Mucosa of rectum (tissue), 2 donors: ENCODE measurements at regions not wholly inside any gene's neighbourhood (a gene's known extent, or its start where the extent isn't known, plus 50 kb on each side); places are given as distances from the start of the nearest gene placed in this dataset.

Experiments used
- H3K27ac ChIP-seq, 2 donors: one replicate each; pipeline ENCODE4 v1.7.0; 2013; ENCODE audit warnings: inconsistent platforms in 2 of 2, low read depth in 2 of 2, low read length in 2 of 2
- H3K27me3 ChIP-seq, 2 donors: one replicate each; pipeline ENCODE4 v1.7.0; 2013; ENCODE audit warnings: low read length in 2 of 2; ENCODE audit not compliant: control insufficient read depth in 2 of 2, insufficient read depth in 2 of 2
- H3K36me3 ChIP-seq, 2 donors: one replicate each; pipeline ENCODE4 v1.7.0; 2013; ENCODE audit warnings: low read length in 2 of 2; ENCODE audit not compliant: control insufficient read depth in 2 of 2, insufficient read depth in 2 of 2
- H3K4me1 ChIP-seq, 2 donors: one replicate each; pipeline ENCODE4 v1.7.0; 2013; ENCODE audit warnings: low read length in 2 of 2, mild to moderate bottlenecking in 1 of 2; ENCODE audit not compliant: control insufficient read depth in 2 of 2, insufficient read depth in 2 of 2
- H3K4me3 ChIP-seq, 2 donors: one replicate each; pipeline ENCODE4 v1.7.0; 2013; ENCODE audit warnings: low read length in 2 of 2
- H3K9ac ChIP-seq, 2 donors: one replicate each; pipeline ENCODE4 v1.7.0; 2013; ENCODE audit warnings: low read length in 2 of 2, low read depth in 1 of 2, mild to moderate bottlenecking in 1 of 2
- H3K9me3 ChIP-seq, 2 donors: one replicate each; pipeline ENCODE4 v1.7.0; 2013; ENCODE audit warnings: low read length in 2 of 2; ENCODE audit not compliant: control insufficient read depth in 2 of 2
- donor health status: healthy.
- donor health status: Normal muscosa, but diverticular disease.

- Histone ChIP-seq H3K27me3 (no peaks in the 10 kb centered on the region), H3K9me3 (no peaks in the 10 kb centered on the region), H3K27ac (no peak overlapping the region), H3K4me1 (peaks cover 8 to 13% of the 10 kb centered on the region in 2 donors), H3K9ac (no peak overlapping the region), H3K4me3 (no peak overlapping the region), H3K36me3 (no peaks in the 10 kb centered on the region)
These were observed 70.4 kb downstream of the CPN2 start for GRCh38 chr3:194280777-194281176.

DNA sequence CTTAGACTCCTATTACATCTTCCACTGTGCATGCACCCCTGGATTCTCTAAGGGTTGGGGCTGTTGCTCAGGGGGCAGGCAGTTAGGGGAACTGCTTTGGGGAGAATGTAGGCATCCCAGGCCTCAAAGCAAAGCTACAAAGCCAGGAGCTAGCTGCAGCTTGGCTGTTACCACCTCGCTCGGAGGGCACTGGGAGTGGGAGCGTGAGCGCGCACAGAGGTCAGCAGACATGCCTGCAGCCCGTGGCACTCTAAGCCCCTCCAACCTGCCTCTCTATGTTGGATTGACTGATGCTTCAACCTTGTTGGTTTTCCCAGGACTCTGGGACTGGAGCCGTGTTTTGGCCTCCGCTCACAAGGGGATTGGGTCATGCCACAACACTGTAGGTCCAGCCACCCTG is 69.8 kb downstream of the CPN2 start:
- no peaks in the 10 kb centered on the region for H3K36me3 ChIP-seq
- peaks cover 8 to 13% of the 10 kb centered on the region in 2 donors for H3K4me1 ChIP-seq
- H3K9me3 ChIP-seq: no peaks in the 10 kb centered on the region
- H3K27me3 ChIP-seq: no peaks in the 10 kb centered on the region
- no peak overlapping the region for H3K4me3 ChIP-seq
- H3K27ac ChIP-seq: no peak overlapping the region
- no peak overlapping the region for H3K9ac ChIP-seq

- H3K4me1 ChIP-seq: peaks cover 8 to 13% of the 10 kb centered on the region in 2 donors
- H3K27me3 ChIP-seq: peaks cover 0 to 2% of the 10 kb centered on the region in 2 donors
- no peaks in the 10 kb centered on the region for H3K9me3 ChIP-seq
- no peak overlapping the region for H3K9ac ChIP-seq
- H3K36me3 ChIP-seq: no peaks in the 10 kb centered on the region
- H3K4me3 ChIP-seq: no peak overlapping the region
- no peak overlapping the region for H3K27ac ChIP-seq
These were observed 69.4 kb downstream of the CPN2 start for GRCh38 chr3:194281766-194282165.

DNA sequence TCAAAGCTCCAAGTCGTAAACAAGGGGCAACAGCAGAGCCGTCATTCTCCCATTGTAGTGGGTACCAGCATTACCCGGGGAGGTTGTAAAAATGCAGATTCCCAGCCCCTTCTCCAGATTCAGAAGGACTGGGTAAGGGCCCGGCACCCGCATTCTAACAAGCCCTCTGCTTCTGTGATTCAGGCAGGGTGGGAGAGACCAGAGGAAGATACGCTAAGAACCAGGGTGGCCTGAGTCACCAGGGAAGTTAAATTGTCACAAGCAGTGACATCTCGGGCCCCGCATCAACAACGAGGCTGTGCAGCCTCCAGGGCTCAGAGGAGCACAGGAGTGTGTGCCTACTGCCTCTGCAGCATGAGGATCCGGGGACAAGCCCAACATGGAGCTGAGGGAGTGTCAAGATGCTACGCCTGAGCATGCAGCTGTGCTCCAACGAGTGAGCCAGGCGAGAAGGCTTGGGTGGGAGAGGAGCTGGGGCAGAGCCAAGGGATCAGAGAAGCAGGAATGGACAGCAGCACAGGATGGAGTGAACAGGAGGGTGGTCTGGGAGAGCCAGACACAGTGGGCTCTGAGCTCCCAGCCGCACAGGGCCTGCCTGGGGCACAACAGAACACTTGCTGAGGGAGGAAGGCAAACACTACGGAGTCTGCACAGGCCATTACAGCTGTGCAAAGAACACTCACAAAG is 68.5 kb downstream of the CPN2 start:
- Histone ChIP-seq H3K4me3 (no peak overlapping the region), H3K27ac (no peak overlapping the region), H3K36me3 (no peaks in the 10 kb centered on the region), H3K9ac (no peak overlapping the region), H3K27me3 (peaks cover 0 to 3% of the 10 kb centered on the region in 2 donors), H3K9me3 (no peaks in the 10 kb centered on the region), H3K4me1 (peaks cover 4 to 10% of the 10 kb centered on the region in 2 donors)

- Histone ChIP-seq H3K36me3 (no peaks in the 10 kb centered on the region), H3K4me1 (peaks cover under 1 to 6% of the 10 kb centered on the region in 2 donors), H3K4me3 (no peak overlapping the region), H3K27me3 (peaks cover 0 to 3% of the 10 kb centered on the region in 2 donors), H3K27ac (peak overlapping the region in 1 of 2 donors; percentile 19), H3K9ac (no peak overlapping the region), H3K9me3 (no peaks in the 10 kb centered on the region)
These were observed 67.7 kb downstream of the CPN2 start for GRCh38 chr3:194283221-194284006.

DNA sequence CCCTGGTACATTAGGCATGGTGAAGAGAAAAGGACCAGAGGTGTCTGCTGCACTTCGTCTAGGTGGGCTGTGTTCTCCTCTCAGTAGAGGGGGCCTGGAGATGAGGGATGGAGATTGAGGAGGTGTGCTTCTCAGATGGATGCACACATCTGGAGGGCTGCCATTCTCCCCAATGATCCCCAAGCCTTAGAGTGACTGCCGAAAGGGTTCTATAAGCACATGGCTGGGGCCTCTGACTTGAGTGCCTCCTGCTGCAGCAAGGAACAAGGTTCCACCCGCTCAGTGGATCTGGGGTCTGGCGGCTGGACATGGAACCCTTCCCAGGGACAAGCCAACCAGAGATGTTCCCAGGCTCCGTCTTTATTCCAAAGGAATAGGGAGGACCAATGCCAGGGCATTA is 66.8 kb downstream of the CPN2 start:
- H3K27me3 ChIP-seq: peaks cover 0 to 3% of the 10 kb centered on the region in 2 donors
- no peaks in the 10 kb centered on the region for H3K36me3 ChIP-seq
- no peak overlapping the region for H3K27ac ChIP-seq
- peaks cover 0 to 4% of the 10 kb centered on the region in 2 donors for H3K4me1 ChIP-seq
- no peaks in the 10 kb centered on the region for H3K9me3 ChIP-seq
- no peak overlapping the region for H3K4me3 ChIP-seq
- no peak overlapping the region for H3K9ac ChIP-seq

GRCh38 chr3:194285024-194285849 is 65.9 kb downstream of the CPN2 start:
- Histone ChIP-seq H3K9ac (no peak overlapping the region), H3K36me3 (no peaks in the 10 kb centered on the region), H3K27me3 (peaks cover 0 to 3% of the 10 kb centered on the region in 2 donors), H3K4me1 (peaks cover 0 to 4% of the 10 kb centered on the region in 2 donors), H3K27ac (no peak overlapping the region), H3K9me3 (no peaks in the 10 kb centered on the region), H3K4me3 (no peak overlapping the region)

GRCh38 chr3:194285850-194286197 is 65.3 kb downstream of the CPN2 start:
- H3K27me3 ChIP-seq: peaks cover 0 to 3% of the 10 kb centered on the region in 2 donors
- H3K9me3 ChIP-seq: no peaks in the 10 kb centered on the region
- no peak overlapping the region for H3K4me3 ChIP-seq
- no peak overlapping the region for H3K9ac ChIP-seq
- H3K36me3 ChIP-seq: no peaks in the 10 kb centered on the region
- peaks cover 0 to 4% of the 10 kb centered on the region in 2 donors for H3K4me1 ChIP-seq
- H3K27ac ChIP-seq: no peak overlapping the region

DNA sequence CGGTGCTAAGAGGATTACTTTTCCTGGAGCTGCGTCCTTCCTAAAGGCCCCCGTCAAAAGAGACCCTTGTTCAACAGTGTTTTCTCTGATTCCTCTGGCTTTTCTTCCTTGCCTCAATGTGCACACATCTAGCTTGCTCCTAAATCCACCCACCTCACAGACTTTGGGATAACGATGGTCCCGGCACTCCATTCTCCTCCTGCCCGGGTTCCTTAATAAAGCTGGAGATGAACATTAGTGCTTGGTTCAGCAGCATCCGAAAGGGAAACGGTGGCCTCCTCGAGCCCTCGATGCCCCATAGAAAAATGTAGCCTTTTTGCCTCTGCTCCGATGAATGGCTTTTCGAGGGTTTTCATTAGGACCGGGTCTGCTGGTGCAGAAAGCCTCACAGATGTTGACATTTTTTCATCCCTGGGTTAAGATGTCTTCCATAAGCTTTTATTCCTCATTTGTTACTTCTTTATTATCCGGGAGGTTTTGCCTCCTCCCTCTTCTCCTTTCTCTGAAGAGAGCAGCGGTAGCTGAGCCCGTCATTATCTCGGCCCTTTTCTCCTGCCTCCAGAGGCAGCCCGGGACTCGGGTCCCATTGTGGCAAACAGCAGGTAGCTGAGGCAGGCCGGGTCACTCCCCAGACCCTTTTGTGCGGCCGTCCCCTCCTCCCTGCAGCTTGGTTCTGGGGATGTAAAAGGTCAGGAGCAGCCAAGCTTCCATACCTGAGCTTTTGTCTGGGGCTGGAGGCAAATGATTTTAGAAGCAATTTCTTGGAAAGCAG is 64.6 kb downstream of the CPN2 start:
- no peak overlapping the region for H3K27ac ChIP-seq
- peaks cover 0 to 3% of the 10 kb centered on the region in 2 donors for H3K27me3 ChIP-seq
- no peak overlapping the region for H3K9ac ChIP-seq
- H3K4me3 ChIP-seq: no peak overlapping the region
- H3K36me3 ChIP-seq: no peaks in the 10 kb centered on the region
- H3K9me3 ChIP-seq: peaks cover 0 to 3% of the 10 kb centered on the region in 2 donors
- H3K4me1 ChIP-seq: peaks cover 0 to 4% of the 10 kb centered on the region in 2 donors
